ENCODE measurements at regions not wholly inside any gene's neighbourhood (a gene's known extent, or its start where the extent isn't known, plus 50 kb on each side); places are given as distances from the start of the nearest gene placed in this dataset.

- H3K27ac ChIP-seq (ENCODE audit: low read depth in 1 of 2, low read length in 2 of 2) = no peak overlapping the region
- H3K4me2 ChIP-seq (replicated peaks; ENCODE audit: extremely low read depth, low read length, poor library complexity, severe bottlenecking) = no peak overlapping the region
- peaks cover 6 to 16% (median 7%) of the 10 kb centered on the region in 7 donors for H3K9me3 Mint-ChIP-seq
- intact Hi-C loops (cut with micrococcal nuclease) = no loop called here
- peaks cover 13 to 30% (median 16%) of the 10 kb centered on the region in 3 donors for H3K27me3 Mint-ChIP-seq (ENCODE audit: low read depth in 3 of 3)
- H3K4me3 Mint-ChIP-seq = no peak overlapping the region
- H3K27ac Mint-ChIP-seq = no peak overlapping the region
- no peak overlapping the region for H3K4me3 ChIP-seq (replicated peaks in 1 of 3; ENCODE audit: low read depth in 2 of 3, low read length in 3 of 3)
- H3K79me2 ChIP-seq (ENCODE audit: insufficient read depth, low read length) = no peaks in the 10 kb centered on the region
- no peaks in the 10 kb centered on the region for H3K27me3 ChIP-seq (ENCODE audit: control insufficient read depth in 2 of 2, insufficient read depth in 2 of 2, low read length in 2 of 2)
- no peaks in the 10 kb centered on the region for H3K4me1 Mint-ChIP-seq
- H4K20me1 ChIP-seq (ENCODE audit: insufficient read depth, low read length) = no peaks in the 10 kb centered on the region
- no peaks in the 10 kb centered on the region for H3K4me1 ChIP-seq (ENCODE audit: control insufficient read depth in 1 of 2, insufficient read depth in 2 of 2, low read length in 2 of 2)
- DNase-seq = no peak
- no peak overlapping the region for H3K9ac ChIP-seq (ENCODE audit: insufficient read depth, low read length, poor library complexity, severe bottlenecking)
- no peak for TF ChIP-seq CTCF (IDR thresholded peaks at IDR 0.05)
- WGBS (ENCODE audit: insufficient coverage) = 67% methylated on average over 6 of the region's 6 CpGs
- H2AFZ ChIP-seq (ENCODE audit: insufficient read depth, low read depth, low read length, poor library complexity, severe bottlenecking) = no peak overlapping the region
- H3K36me3 ChIP-seq (replicated peaks in 1 of 2; ENCODE audit: control insufficient read depth in 1 of 2, insufficient read depth in 2 of 2, low read length in 2 of 2) = no peaks in the 10 kb centered on the region
- H3K36me3 Mint-ChIP-seq = no peaks in the 10 kb centered on the region
- peaks cover 0 to 7% of the 10 kb centered on the region in 2 donors for H3K9me3 ChIP-seq (replicated peaks in 1 of 2; ENCODE audit: control insufficient read depth in 1 of 2, insufficient read depth in 1 of 2, low read length in 2 of 2)
Observed at GRCh38 chr16:86157616-86158247, 258.8 kb downstream of the IRF8 start.

DNA sequence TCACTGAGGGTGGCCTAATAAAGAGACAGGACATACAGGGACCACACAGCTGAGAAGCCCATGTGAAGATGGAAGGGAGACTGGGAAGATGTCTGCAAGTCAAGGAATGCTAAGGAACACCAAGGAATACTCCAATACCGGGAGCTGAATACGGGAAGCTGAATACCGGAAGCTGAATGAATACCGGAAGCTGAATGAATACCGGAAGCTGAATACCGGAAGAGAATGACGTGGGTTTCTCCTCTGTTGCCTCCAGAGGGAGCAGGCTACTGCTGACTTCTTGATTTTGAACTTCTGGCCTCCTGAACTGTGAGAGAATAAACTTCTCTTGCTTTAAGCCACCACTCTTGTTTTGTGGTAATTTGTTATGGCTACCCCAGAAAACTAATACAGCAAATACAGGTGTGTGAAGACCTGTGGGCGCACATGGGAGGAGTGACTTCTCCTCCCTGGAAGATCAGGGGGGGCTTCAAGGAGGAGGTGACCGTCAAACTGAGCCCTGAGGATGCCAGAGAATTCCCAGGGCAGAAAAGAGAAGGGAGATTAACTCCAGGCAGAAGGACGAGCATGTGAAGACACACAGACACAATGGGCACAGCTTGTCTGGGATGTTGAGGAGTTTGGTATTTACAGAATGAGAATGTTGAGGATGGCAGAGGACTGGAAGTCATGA lies 259.9 kb downstream of the IRF8 start:
- intact Hi-C loops (cut with micrococcal nuclease) = no loop called here
- no peak overlapping the region for H3K4me2 ChIP-seq (replicated peaks; ENCODE audit: extremely low read depth, low read length, poor library complexity, severe bottlenecking)

More for the DNA sequence above, 259.9 kb downstream of the IRF8 start:
- H3K79me2 ChIP-seq (ENCODE audit: insufficient read depth, low read length) = no peaks in the 10 kb centered on the region
- Mint-ChIP-seq H3K27me3 (ENCODE audit: low read depth in 3 of 3) (peaks cover 12 to 30% (median 17%) of the 10 kb centered on the region in 3 donors), H3K9me3 (peaks cover 6 to 16% (median 9%) of the 10 kb centered on the region in 7 donors), H3K4me3 (peak overlapping the region in 1 of 2 donors; percentile 5), H3K27ac (no peak overlapping the region), H3K4me1 (no peaks in the 10 kb centered on the region), H3K36me3 (no peaks in the 10 kb centered on the region)
- H3K4me3 ChIP-seq (replicated peaks in 1 of 3; ENCODE audit: low read depth in 2 of 3, low read length in 3 of 3) = no peak overlapping the region
- peaks cover 0 to 7% of the 10 kb centered on the region in 2 donors for H3K9me3 ChIP-seq (replicated peaks in 1 of 2; ENCODE audit: control insufficient read depth in 1 of 2, insufficient read depth in 1 of 2, low read length in 2 of 2)
- H3K27ac ChIP-seq (ENCODE audit: low read depth in 1 of 2, low read length in 2 of 2) = no peak overlapping the region
- H4K20me1 ChIP-seq (ENCODE audit: insufficient read depth, low read length) = no peaks in the 10 kb centered on the region
- WGBS (ENCODE audit: insufficient coverage) = 82% methylated on average over 8 of the region's 10 CpGs
- peak overlapping the region; percentile 12 for H2AFZ ChIP-seq (ENCODE audit: insufficient read depth, low read depth, low read length, poor library complexity, severe bottlenecking)
- no peaks in the 10 kb centered on the region for H3K36me3 ChIP-seq (replicated peaks in 1 of 2; ENCODE audit: control insufficient read depth in 1 of 2, insufficient read depth in 2 of 2, low read length in 2 of 2)
- no peaks in the 10 kb centered on the region for H3K4me1 ChIP-seq (ENCODE audit: control insufficient read depth in 1 of 2, insufficient read depth in 2 of 2, low read length in 2 of 2)
- TF ChIP-seq CTCF (IDR thresholded peaks at IDR 0.05) = no peak
- DNase-seq = no peak
- H3K9ac ChIP-seq (ENCODE audit: insufficient read depth, low read length, poor library complexity, severe bottlenecking) = no peak overlapping the region
- H3K27me3 ChIP-seq (ENCODE audit: control insufficient read depth in 2 of 2, insufficient read depth in 2 of 2, low read length in 2 of 2) = no peaks in the 10 kb centered on the region
